ENCODE measurements at regions not wholly inside any gene's neighbourhood (a gene's known extent, or its start where the extent isn't known, plus 50 kb on each side); places are given as distances from the start of the nearest gene placed in this dataset.
"Not testable (repeated sequence)": the region's sequence is repeated elsewhere in the genome, so short reads cannot be mapped to it uniquely, and the experiment has no call there.

DNA sequence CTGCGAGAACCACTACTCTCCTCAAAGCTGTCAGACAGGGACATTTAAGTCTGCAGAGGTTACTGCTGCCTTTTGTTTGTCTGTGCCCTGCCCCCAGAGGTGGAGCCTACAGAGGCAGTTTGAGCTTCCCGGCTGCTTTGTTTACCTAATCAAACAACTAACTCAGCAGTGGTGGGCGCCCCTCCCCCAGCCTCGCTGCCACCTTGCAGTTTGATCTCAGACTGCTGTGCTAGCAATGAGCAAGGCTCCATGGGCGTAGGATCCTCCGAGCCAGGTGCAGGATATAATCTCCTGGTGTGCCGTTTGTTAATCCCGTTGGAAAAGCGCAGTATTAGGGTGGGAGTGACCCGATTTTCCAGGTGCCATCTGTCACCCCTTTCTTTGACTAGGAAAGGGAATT lies 147.7 kb upstream of the MRPS22 start:
- no CpG with 5 or more reads among the region's 10 CpGs for WGBS, 2 donors (ENCODE audit: extremely low coverage in 2 of 2, insufficient read length in 2 of 2, insufficient replicate concordance in 1 of 2)
- H2AK5ac ChIP-seq (ENCODE audit: low read depth, low read length), result not testable (repeated sequence)

DNA sequence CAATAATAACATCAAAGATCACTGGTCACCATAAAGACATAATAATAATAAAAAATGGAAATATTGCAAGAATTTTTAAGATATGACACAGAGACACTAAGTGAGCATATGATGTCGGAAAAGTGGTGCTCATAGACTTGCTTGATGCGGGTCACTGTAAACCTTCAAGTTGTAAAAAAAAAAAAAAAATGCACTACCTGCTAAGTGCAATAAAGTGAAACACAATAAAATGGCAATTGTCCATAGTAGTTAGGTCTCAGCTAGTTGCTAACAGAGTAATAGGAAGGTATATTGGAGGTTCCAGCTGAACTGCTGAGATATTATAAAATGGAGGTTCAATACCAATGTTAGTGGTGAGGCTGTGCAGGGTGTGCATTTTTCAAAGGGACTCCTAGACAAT lies 146.6 kb upstream of the MRPS22 start:
- no peaks in the 10 kb centered on the region for H3K36me3 ChIP-seq (replicated peaks in 1 of 2; ENCODE audit: control insufficient read depth in 2 of 2, insufficient read depth in 2 of 2, low read length in 2 of 2)
- no CpG with 5 or more reads among the region's 2 CpGs for WGBS, 2 donors (ENCODE audit: extremely low coverage in 2 of 2, insufficient read length in 2 of 2, insufficient replicate concordance in 1 of 2)
- no peak overlapping the region for H3K23ac ChIP-seq (ENCODE audit: low read depth, low read length, poor library complexity)
- no peak overlapping the region for H2BK12ac ChIP-seq (ENCODE audit: low read length)
- no peaks in the 10 kb centered on the region for H3K4me1 ChIP-seq (ENCODE audit: control insufficient read depth in 2 of 2, insufficient read depth in 1 of 2, low read depth in 1 of 2, low read length in 2 of 2)
- H2BK120ac ChIP-seq (ENCODE audit: low read depth, low read length), result no peak overlapping the region
- H2AFZ ChIP-seq (ENCODE audit: low read length), result no peak overlapping the region
- H3K4ac ChIP-seq (ENCODE audit: low read length), result no peak overlapping the region
- H3K4me2 ChIP-seq (ENCODE audit: insufficient read depth, low read length, poor library complexity, severe bottlenecking), result no peak overlapping the region
- DNase-seq (ENCODE audit: low spot score), result no peak
- no peaks in the 10 kb centered on the region for H3K79me1 ChIP-seq (ENCODE audit: low read depth, low read length)
- no peak overlapping the region for H2BK5ac ChIP-seq (ENCODE audit: low read length)
- H3K27me3 ChIP-seq (ENCODE audit: control insufficient read depth in 3 of 3, insufficient read depth in 3 of 3, low read depth in 1 of 3, low read length in 3 of 3), result no peaks in the 10 kb centered on the region
- H3K14ac ChIP-seq (ENCODE audit: low read length), result no peak overlapping the region
- H2BK15ac ChIP-seq (ENCODE audit: low read length), result no peak overlapping the region
- no peak overlapping the region for H4K8ac ChIP-seq (ENCODE audit: low read depth, low read length)
- H3K18ac ChIP-seq (ENCODE audit: low read length), result no peak overlapping the region
- no peaks in the 10 kb centered on the region for H3K9me3 ChIP-seq (replicated peaks in 1 of 2; ENCODE audit: control insufficient read depth in 2 of 2, insufficient read depth in 1 of 2, low read depth in 1 of 2, low read length in 2 of 2)
- no peak overlapping the region for H3K9ac ChIP-seq (ENCODE audit: low read depth, low read length, poor library complexity)
- no peak overlapping the region for H3K4me3 ChIP-seq (ENCODE audit: low read length in 2 of 2)
- no peak overlapping the region for H2AK5ac ChIP-seq (ENCODE audit: low read depth, low read length)
- no peak overlapping the region for H3K27ac ChIP-seq (replicated peaks; ENCODE audit: low read length)
- H4K91ac ChIP-seq (ENCODE audit: low read depth, low read length, poor library complexity), result no peak overlapping the region

More for the DNA sequence above, 147.7 kb upstream of the MRPS22 start:
- H2BK12ac ChIP-seq (ENCODE audit: low read length); H3K27me3 ChIP-seq (ENCODE audit: control insufficient read depth in 3 of 3, insufficient read depth in 3 of 3, low read depth in 1 of 3, low read length in 3 of 3); H3K4me3 ChIP-seq (ENCODE audit: low read length in 2 of 2); H2BK15ac ChIP-seq (ENCODE audit: low read length); H3K9ac ChIP-seq (ENCODE audit: low read depth, low read length, poor library complexity); H3K18ac ChIP-seq (ENCODE audit: low read length); H3K79me1 ChIP-seq (ENCODE audit: low read depth, low read length); H3K14ac ChIP-seq (ENCODE audit: low read length); H3K9me3 ChIP-seq (replicated peaks in 1 of 2; ENCODE audit: control insufficient read depth in 2 of 2, insufficient read depth in 1 of 2, low read depth in 1 of 2, low read length in 2 of 2); H2AFZ ChIP-seq (ENCODE audit: low read length); H4K8ac ChIP-seq (ENCODE audit: low read depth, low read length); H4K91ac ChIP-seq (ENCODE audit: low read depth, low read length, poor library complexity); DNase-seq (ENCODE audit: low spot score); H3K4me2 ChIP-seq (ENCODE audit: insufficient read depth, low read length, poor library complexity, severe bottlenecking); H2BK5ac ChIP-seq (ENCODE audit: low read length); H3K4me1 ChIP-seq (ENCODE audit: control insufficient read depth in 2 of 2, insufficient read depth in 1 of 2, low read depth in 1 of 2, low read length in 2 of 2); H3K4ac ChIP-seq (ENCODE audit: low read length); H3K23ac ChIP-seq (ENCODE audit: low read depth, low read length, poor library complexity); H3K27ac ChIP-seq (replicated peaks; ENCODE audit: low read length); H3K36me3 ChIP-seq (replicated peaks in 1 of 2; ENCODE audit: control insufficient read depth in 2 of 2, insufficient read depth in 2 of 2, low read length in 2 of 2); H2BK120ac ChIP-seq (ENCODE audit: low read depth, low read length): not testable (repeated sequence)

DNA sequence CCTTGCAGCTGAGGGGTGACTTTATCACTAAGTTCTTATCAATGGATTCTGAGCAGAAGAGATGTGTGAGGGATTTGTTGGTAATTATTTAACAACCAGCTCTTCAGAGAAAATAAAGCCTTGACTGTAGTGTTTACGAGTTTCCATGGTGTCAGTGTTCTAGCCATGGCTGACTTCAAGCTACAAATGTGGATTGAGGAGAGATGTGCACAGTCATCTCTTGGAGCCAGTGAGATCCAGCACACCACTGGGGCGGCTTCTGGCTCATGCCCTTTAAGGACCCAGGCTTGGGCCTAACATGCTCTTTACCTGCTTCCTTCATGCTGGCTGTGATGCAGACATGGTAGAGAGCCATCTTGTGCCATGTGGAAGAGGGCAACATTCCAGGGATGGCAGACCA lies 145.6 kb upstream of the MRPS22 start:
- WGBS, 2 donors (ENCODE audit: extremely low coverage in 2 of 2, insufficient read length in 2 of 2, insufficient replicate concordance in 1 of 2), result no CpG with 5 or more reads among the region's 2 CpGs
- Histone ChIP-seq H3K18ac (ENCODE audit: low read length) (no peak overlapping the region), H4K8ac (ENCODE audit: low read depth, low read length) (no peak overlapping the region), H2BK15ac (ENCODE audit: low read length) (no peak overlapping the region), H2BK5ac (ENCODE audit: low read length) (peak overlapping the region; percentile 71), H2AFZ (ENCODE audit: low read length) (no peak overlapping the region), H3K23ac (ENCODE audit: low read depth, low read length, poor library complexity) (no peak overlapping the region), H3K9me3 (replicated peaks in 1 of 2; ENCODE audit: control insufficient read depth in 2 of 2, insufficient read depth in 1 of 2, low read depth in 1 of 2, low read length in 2 of 2) (no peaks in the 10 kb centered on the region), H3K4me1 (ENCODE audit: control insufficient read depth in 2 of 2, insufficient read depth in 1 of 2, low read depth in 1 of 2, low read length in 2 of 2) (no peaks in the 10 kb centered on the region), H3K36me3 (replicated peaks in 1 of 2; ENCODE audit: control insufficient read depth in 2 of 2, insufficient read depth in 2 of 2, low read length in 2 of 2) (no peaks in the 10 kb centered on the region), H2BK12ac (ENCODE audit: low read length) (no peak overlapping the region), H2BK120ac (ENCODE audit: low read depth, low read length) (no peak overlapping the region), H3K27me3 (ENCODE audit: control insufficient read depth in 3 of 3, insufficient read depth in 3 of 3, low read depth in 1 of 3, low read length in 3 of 3) (no peaks in the 10 kb centered on the region), H3K4me2 (ENCODE audit: insufficient read depth, low read length, poor library complexity, severe bottlenecking) (no peak overlapping the region), H2AK5ac (ENCODE audit: low read depth, low read length) (no peak overlapping the region), H4K91ac (ENCODE audit: low read depth, low read length, poor library complexity) (no peak overlapping the region), H3K9ac (ENCODE audit: low read depth, low read length, poor library complexity) (no peak overlapping the region), H3K4ac (ENCODE audit: low read length) (no peak overlapping the region), H3K79me1 (ENCODE audit: low read depth, low read length) (no peaks in the 10 kb centered on the region), H3K27ac (replicated peaks; ENCODE audit: low read length) (no peak overlapping the region), H3K4me3 (ENCODE audit: low read length in 2 of 2) (no peak overlapping the region), H3K14ac (ENCODE audit: low read length) (no peak overlapping the region)
- DNase-seq (ENCODE audit: low spot score), result no peak

DNA sequence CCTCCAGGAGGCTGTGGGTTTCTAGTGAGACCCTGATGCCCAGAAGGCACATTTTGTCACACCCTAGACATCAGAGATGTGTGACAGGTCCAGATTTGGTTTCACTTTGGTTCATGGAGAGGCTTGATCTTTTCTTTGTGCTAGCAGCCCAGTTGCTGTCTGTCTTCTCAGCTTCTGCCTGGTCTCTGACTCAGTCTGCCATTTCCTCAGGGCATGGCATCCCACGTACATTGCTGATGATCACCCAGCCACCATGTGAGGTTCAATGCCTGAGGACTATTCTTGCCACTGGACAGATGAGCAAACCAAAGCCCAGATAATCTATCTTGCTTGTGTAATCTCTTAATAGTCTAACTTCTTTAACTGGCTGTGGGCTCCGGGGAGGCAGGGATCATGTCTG lies 144.9 kb upstream of the MRPS22 start:
- Histone ChIP-seq H3K9me3 (replicated peaks in 1 of 2; ENCODE audit: control insufficient read depth in 2 of 2, insufficient read depth in 1 of 2, low read depth in 1 of 2, low read length in 2 of 2) (no peaks in the 10 kb centered on the region), H3K4me2 (ENCODE audit: insufficient read depth, low read length, poor library complexity, severe bottlenecking) (no peak overlapping the region), H2AFZ (ENCODE audit: low read length) (no peak overlapping the region), H2BK5ac (ENCODE audit: low read length) (no peak overlapping the region), H3K27me3 (ENCODE audit: control insufficient read depth in 3 of 3, insufficient read depth in 3 of 3, low read depth in 1 of 3, low read length in 3 of 3) (no peaks in the 10 kb centered on the region), H2AK5ac (ENCODE audit: low read depth, low read length) (no peak overlapping the region), H3K9ac (ENCODE audit: low read depth, low read length, poor library complexity) (no peak overlapping the region), H3K4me1 (ENCODE audit: control insufficient read depth in 2 of 2, insufficient read depth in 1 of 2, low read depth in 1 of 2, low read length in 2 of 2) (no peaks in the 10 kb centered on the region), H3K4ac (ENCODE audit: low read length) (no peak overlapping the region), H2BK120ac (ENCODE audit: low read depth, low read length) (no peak overlapping the region), H3K14ac (ENCODE audit: low read length) (no peak overlapping the region), H3K4me3 (ENCODE audit: low read length in 2 of 2) (no peak overlapping the region), H3K36me3 (replicated peaks in 1 of 2; ENCODE audit: control insufficient read depth in 2 of 2, insufficient read depth in 2 of 2, low read length in 2 of 2) (no peaks in the 10 kb centered on the region), H4K91ac (ENCODE audit: low read depth, low read length, poor library complexity) (no peak overlapping the region), H3K79me1 (ENCODE audit: low read depth, low read length) (no peaks in the 10 kb centered on the region), H4K8ac (ENCODE audit: low read depth, low read length) (no peak overlapping the region), H3K23ac (ENCODE audit: low read depth, low read length, poor library complexity) (no peak overlapping the region), H3K27ac (replicated peaks; ENCODE audit: low read length) (no peak overlapping the region), H3K18ac (ENCODE audit: low read length) (no peak overlapping the region), H2BK12ac (ENCODE audit: low read length) (no peak overlapping the region), H2BK15ac (ENCODE audit: low read length) (no peak overlapping the region)
- no CpG with 5 or more reads among the region's 2 CpGs for WGBS, 2 donors (ENCODE audit: extremely low coverage in 2 of 2, insufficient read length in 2 of 2, insufficient replicate concordance in 1 of 2)
- no peak for DNase-seq (ENCODE audit: low spot score)

Measured in neuronal stem cell (in vitro differentiated cells).